Duodenal mucosa (tissue), 2 donors: ENCODE measurements at regions not wholly inside any gene's neighbourhood (a gene's known extent, or its start where the extent isn't known, plus 50 kb on each side); places are given as distances from the start of the nearest gene placed in this dataset.
"Not testable (repeated sequence)": the region's sequence is repeated elsewhere in the genome, so short reads cannot be mapped to it uniquely, and the experiment has no call there.

ENCODE experiments used
- H3K27ac ChIP-seq: one replicate; pipeline ENCODE4 v1.7.0; 2013; ENCODE audit warnings: low read depth, low read length
- H3K27me3 ChIP-seq, 2 donors: one replicate each; pipeline ENCODE4 v1.7.0; 2013; ENCODE audit warnings: low read length in 2 of 2, control low read depth in 1 of 2; ENCODE audit not compliant: insufficient read depth in 2 of 2, control insufficient read depth in 1 of 2
- H3K36me3 ChIP-seq, 2 donors: one replicate each; pipeline ENCODE4 v1.7.0; 2013; ENCODE audit warnings: low read length in 2 of 2, control low read depth in 1 of 2; ENCODE audit not compliant: insufficient read depth in 2 of 2, control insufficient read depth in 1 of 2
- H3K4me1 ChIP-seq, 2 donors: one replicate each; pipeline ENCODE4 v1.7.0; 2013; ENCODE audit warnings: low read length in 2 of 2, control low read depth in 1 of 2; ENCODE audit not compliant: insufficient read depth in 2 of 2, control insufficient read depth in 1 of 2
- H3K4me3 ChIP-seq, 2 donors: one replicate each; pipeline ENCODE4 v1.7.0; 2013; ENCODE audit warnings: low read length in 2 of 2, low read depth in 1 of 2
- H3K9ac ChIP-seq, 2 donors: one replicate each; pipeline ENCODE4 v1.7.0; 2013; ENCODE audit warnings: low read length in 2 of 2, low read depth in 1 of 2
- H3K9me3 ChIP-seq, 2 donors: one replicate each; pipeline ENCODE4 v1.7.0; 2013; ENCODE audit warnings: low read length in 2 of 2, control low read depth in 1 of 2; ENCODE audit not compliant: control insufficient read depth in 1 of 2

DNA sequence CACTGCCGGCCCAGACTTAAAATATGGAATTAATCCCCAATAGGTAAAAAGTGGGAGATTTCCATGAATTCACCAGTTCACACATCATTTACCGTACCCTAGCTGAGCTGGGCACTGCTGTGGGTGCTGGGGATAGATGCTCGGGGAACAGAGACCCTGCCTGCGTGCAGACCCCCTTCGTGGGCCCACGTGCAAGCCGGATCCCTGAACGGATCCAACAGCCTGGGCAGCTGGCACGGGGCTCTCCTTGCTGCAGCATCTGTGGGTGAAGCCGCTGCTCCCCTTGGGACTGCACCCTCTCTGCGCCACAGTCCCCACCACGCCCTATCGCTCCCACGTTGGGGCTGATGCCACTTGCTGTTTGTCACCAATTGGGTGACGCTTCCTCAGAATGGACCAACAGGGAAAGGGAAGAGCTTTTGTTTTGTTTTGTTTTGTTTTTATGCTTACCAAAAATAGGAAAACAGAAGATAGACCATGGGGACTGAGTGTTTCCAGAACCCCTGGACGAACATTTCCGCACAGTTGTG lies 279.7 kb upstream of the SFSWAP start:
- H3K9me3 ChIP-seq, H3K4me1 ChIP-seq, H3K27ac ChIP-seq, H3K36me3 ChIP-seq, H3K27me3 ChIP-seq, H3K9ac ChIP-seq, H3K4me3 ChIP-seq: not testable (repeated sequence)

DNA sequence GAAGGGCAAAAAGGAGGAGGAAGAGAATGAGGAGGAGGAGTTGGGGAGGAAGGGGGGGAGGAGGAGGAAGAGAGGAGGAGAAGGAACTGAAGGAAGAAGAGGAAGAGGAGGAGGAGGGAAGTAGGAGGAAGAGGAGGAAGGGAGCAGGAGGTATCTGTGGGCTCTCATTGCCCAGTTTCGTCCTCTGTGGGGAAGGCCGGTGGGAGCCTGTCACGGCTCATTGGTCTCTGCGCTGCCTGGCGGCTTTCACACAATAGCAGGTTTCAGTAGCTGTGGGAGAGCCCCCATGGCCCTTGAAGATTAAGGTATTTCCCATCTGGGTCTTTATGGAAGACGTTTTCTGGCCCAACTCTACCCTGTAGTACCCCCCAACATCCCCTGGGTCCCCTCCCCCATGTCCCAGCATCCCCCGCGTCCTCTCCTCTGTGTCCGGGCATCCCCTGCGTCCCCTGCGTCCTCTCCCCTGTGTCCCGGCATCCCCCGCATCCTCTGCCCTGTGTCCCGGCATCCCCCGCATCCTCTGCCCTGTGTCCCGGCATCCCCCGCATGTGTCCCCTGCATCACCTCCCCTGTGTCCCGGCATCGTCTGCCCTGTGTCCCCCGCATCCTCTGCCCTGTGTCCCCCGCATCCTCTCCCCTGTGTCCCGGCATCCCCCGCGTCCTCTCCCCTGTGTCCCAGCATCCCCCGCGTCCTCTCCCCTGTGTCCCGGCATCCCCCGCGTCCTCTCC lies 278.2 kb upstream of the SFSWAP start:
- Histone ChIP-seq H3K27me3 (peaks cover 0 to 9% of the 10 kb centered on the region in 2 donors), H3K27ac (no peak overlapping the region), H3K36me3 (no peaks in the 10 kb centered on the region)

DNA sequence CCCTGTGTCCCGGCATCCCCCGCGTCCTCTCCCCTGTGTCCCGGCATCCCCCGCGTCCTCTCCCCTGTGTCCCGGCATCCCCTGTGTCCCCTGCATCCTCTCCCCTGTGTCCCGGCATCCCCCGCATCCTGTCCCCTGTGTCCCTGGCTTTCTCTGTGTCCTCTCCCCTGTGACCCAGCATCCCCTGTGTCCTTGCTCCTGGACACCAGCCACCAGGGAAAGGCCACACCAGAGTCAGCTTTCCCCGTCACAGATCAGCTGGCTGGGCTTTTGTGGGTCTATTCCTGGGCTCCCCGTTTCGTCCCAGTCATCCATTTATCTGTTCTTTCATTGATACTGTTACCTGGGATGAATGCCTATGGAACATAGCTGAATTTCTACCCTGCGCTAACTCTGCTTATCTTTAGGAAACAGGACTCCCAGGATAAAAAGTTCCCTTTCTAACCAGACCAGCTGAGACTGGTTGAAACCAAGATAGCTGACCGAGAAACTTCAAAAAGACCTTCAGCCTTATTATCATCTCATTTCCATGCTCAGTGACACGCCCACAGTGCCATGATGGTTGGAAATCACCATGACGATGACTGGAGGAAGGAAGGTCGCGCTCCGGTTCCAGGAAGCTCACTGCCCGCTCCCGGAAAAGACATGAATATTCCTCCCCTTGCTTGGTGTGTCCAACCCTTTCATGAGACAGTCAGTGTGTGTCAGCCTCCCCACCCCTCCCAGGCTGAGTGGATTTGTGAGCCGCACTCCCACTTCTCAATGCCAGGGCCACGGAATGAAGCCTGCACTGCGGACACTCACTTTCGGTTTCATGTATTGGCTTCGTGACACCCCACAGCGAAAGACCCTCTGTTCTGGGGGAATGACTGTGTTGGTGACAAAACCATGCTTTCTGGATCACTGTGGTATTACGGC lies 276.4 kb upstream of the SFSWAP start:
- Histone ChIP-seq H3K4me3 (no peak overlapping the region), H3K27ac (no peak overlapping the region), H3K4me1 (no peaks in the 10 kb centered on the region), H3K9ac (no peak overlapping the region), H3K27me3 (peaks cover 0 to 9% of the 10 kb centered on the region in 2 donors), H3K36me3 (no peaks in the 10 kb centered on the region), H3K9me3 (no peaks in the 10 kb centered on the region)

More for the DNA sequence above, 278.2 kb upstream of the SFSWAP start:
- H3K9ac ChIP-seq, result no peak overlapping the region
- H3K9me3 ChIP-seq, result no peaks in the 10 kb centered on the region
- H3K4me3 ChIP-seq, result no peak overlapping the region
- no peaks in the 10 kb centered on the region for H3K4me1 ChIP-seq

DNA sequence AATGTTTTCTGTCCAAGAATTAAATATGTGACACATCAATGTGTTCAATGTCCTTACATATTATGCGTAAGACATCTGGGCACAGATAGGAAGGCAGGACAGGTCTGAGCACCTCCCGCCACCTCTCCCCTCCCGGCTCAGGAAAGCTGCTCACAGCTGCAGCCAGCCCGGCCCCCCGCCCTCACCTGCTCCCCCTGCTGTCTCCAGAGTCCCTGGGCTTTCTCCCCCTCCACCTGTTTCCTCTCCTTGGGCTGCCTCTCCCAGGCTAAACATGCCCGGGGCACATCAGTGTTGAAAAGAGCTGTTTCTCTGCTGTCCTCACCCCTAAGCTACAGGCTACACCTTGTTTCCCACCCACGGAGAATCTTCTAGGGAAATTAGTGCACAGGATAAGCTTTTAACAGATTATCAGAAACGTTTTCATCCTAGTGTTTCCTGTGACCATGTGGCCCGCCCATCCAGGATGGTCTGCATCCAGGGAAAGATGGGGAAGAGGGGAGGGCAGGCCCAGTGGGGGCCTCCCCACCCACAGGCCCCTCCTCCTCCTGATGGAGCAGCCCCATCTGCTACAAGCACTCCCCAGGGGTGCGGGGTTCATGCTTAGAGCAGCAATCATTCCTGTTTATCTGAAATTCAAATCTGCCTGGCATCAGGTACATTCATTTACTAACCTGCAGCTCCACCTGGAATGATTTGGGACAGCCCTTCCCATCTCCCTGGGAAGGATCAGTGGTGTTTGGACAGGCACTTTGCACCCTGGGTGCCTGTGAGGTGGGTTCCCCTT lies 273.8 kb upstream of the SFSWAP start:
- Histone ChIP-seq H3K9ac (no peak overlapping the region), H3K36me3 (no peaks in the 10 kb centered on the region), H3K4me3 (no peak overlapping the region), H3K9me3 (no peaks in the 10 kb centered on the region), H3K4me1 (no peaks in the 10 kb centered on the region), H3K27me3 (peaks cover 0 to 8% of the 10 kb centered on the region in 2 donors), H3K27ac (no peak overlapping the region)

DNA sequence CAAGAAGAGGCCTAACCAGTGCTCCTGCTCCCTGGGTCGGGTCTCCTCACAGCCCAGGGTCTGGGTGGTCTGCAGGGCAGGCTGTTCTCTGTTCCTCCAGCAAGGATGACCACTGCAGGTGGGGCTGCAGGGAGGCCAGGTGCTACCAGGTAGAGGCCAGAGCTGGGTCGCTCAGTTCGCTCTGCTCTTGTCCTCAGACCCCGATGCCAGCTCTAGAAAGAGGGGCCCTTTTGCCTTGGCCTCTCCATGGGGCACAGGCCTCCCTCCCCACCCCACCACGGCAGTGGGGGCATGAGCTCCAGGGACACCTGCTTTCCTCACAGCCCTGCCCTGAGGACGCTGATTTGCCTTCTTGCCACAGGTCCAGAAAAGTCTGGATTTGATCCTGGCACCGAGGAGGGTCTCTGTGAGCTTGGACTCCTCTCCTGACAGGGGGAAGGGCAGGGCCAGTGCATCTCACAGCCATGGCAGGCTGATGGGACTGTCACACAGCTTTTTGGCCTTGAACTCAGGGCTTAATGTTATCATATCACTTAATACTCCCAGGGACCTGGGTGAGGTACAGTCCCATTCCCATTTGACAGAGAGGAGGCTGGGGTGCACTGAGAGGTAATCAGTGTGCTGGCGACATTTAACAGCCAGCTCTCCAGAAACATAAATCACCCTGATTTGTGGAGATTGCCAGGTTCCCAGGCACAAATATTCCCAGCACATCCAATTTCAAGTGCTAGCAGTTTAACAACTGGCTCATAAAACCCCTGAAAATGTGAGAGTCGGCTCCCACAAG lies 273.0 kb upstream of the SFSWAP start:
- Histone ChIP-seq H3K36me3 (no peaks in the 10 kb centered on the region), H3K27me3 (peaks cover 0 to 3% of the 10 kb centered on the region in 2 donors), H3K9me3 (no peaks in the 10 kb centered on the region), H3K4me1 (no peaks in the 10 kb centered on the region), H3K9ac (no peak overlapping the region), H3K27ac (no peak overlapping the region), H3K4me3 (no peak overlapping the region)

DNA sequence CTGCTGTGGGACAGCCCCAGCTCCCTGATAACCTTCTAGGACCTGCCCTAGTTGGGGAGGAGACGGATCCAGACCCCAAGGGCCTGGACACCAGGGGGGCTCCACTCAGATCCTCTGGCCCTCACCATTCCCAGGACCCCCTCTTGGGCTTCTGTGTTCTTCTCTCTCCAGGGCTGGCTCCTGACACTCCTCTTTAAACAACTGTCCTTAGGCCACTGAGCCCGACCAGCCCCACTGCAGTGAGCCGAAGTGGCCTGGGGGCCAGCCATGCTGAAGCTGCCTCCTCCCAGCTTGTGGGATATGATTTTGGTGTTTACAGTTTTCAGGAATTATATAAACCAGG lies 272.4 kb upstream of the SFSWAP start:
- H3K27ac ChIP-seq, H3K9me3 ChIP-seq: not testable (repeated sequence)

DNA sequence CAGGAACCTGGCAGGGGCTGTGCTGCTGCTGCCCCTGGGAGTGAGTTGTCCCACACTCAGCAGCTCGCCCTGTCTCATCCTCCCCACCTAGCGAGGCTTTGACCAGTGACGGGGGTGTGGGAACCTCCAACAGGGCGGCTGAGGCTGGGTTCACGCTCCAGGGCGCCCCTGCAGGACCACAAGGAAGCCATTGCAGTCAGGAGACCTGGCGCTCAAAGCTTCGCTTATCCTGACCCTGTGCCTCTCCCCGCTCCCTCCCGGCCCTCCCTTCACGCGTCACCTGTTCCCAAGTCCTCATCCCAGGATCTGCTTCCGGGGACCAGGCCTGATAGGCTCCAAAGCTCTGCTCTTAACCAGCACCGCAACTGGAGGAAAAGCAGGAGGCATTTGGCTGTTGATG lies 272.0 kb upstream of the SFSWAP start:
- peaks cover 0 to 3% of the 10 kb centered on the region in 2 donors for H3K27me3 ChIP-seq
- H3K9me3 ChIP-seq, result no peaks in the 10 kb centered on the region
- no peaks in the 10 kb centered on the region for H3K36me3 ChIP-seq
- no peaks in the 10 kb centered on the region for H3K4me1 ChIP-seq
- no peak overlapping the region for H3K27ac ChIP-seq
- H3K9ac ChIP-seq, result no peak overlapping the region
- no peak overlapping the region for H3K4me3 ChIP-seq

More for the DNA sequence above, 272.4 kb upstream of the SFSWAP start:
- not testable (repeated sequence) for H3K4me1 ChIP-seq, H3K4me3 ChIP-seq, H3K9ac ChIP-seq, H3K36me3 ChIP-seq, H3K27me3 ChIP-seq

DNA sequence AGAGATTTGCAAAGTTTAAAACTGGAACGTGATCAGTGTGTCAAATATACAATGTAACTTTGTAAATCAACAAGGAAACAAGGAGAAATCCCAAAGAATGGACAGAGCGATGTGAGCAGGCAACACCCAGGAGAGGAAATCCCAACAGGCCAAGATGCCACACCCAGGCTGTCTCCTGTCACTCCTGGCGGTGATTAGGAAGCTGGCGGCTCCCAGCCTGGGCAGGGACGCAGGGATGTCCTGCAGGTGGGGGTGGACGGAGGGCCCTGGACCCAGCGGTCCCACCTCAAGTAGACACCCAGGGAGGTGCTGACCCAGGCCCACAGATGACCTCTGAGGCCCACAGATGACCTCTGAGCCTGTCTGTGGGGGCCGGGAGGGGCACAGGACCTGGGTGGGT lies 271.1 kb upstream of the SFSWAP start:
- not testable (repeated sequence) for H3K27ac ChIP-seq, H3K27me3 ChIP-seq, H3K9ac ChIP-seq, H3K4me1 ChIP-seq, H3K36me3 ChIP-seq, H3K9me3 ChIP-seq, H3K4me3 ChIP-seq

DNA sequence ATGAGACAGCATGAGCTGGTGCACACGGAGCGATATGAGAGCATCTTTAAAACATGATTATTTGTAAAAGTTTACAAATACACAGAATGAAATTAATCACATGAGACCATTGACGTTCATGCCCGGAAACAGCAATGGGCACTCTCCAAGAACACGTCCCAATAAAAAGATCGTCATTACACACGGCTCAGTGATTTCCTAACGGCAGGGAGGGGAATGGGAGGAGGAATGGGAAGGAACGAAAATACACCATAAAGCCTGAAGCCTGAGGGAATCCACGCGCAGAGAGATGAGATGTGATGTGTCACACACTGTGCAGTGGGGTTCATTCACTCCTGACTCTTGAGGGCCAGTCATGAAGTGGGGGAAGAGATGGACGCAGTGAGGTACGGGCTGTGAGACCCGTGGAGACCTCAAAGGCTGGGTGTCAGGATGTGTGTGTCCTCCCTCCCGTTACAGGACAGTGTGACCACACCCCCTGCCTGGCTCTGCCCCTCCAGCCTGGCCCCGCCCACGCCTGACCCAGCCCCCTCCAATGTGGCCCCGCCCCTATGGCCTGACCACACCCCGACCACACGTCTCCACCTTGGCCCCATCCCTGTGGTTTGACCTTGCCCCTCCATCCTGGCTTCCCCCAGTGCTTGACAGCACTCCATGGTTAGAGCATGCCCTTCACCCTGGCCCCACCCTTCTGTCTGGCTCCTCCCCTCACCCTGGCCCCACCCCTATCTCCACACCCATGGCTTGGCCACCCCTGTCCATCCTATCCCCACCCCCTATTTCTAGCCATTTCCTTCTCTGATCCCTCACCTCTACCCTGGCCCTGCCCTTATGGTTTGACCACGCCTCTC lies 270.5 kb upstream of the SFSWAP start:
- not testable (repeated sequence) for H3K9me3 ChIP-seq, H3K4me1 ChIP-seq, H3K4me3 ChIP-seq, H3K36me3 ChIP-seq, H3K27me3 ChIP-seq, H3K27ac ChIP-seq, H3K9ac ChIP-seq
